GM23338 (cell line): ENCODE measurements at regions not wholly inside any gene's neighbourhood (a gene's known extent, or its start where the extent isn't known, plus 50 kb on each side); places are given as distances from the start of the nearest gene placed in this dataset.

Experiments used
- ETS1 ChIP-seq: IDR thresholded peaks from 2 replicates; pipeline ENCODE4 v1.6.1; 2016; ENCODE audit warnings: antibody characterized with exemption
- EZH2phosphoT487 ChIP-seq: fragments of 200-600 bp; sonication (generic); IDR thresholded peaks from one replicate; pipeline ENCODE4 v1.8.1; 2018; ENCODE audit warnings: antibody characterized with exemption; ENCODE audit not compliant: unreplicated experiment
- JUNB ChIP-seq: IDR thresholded peaks from one replicate; pipeline ENCODE4 v1.6.1; 2016; ENCODE audit warnings: antibody characterized with exemption; ENCODE audit not compliant: unreplicated experiment
- NANOG ChIP-seq: IDR thresholded peaks from 2 replicates; pipeline ENCODE4 v1.6.1; 2016; ENCODE audit warnings: antibody characterized with exemption, borderline replicate concordance
- STAT1 ChIP-seq: IDR thresholded peaks from one replicate; pipeline ENCODE4 v1.6.1; 2016; ENCODE audit warnings: antibody characterized with exemption; ENCODE audit not compliant: unreplicated experiment
- ZNF114 ChIP-seq: fragments of 250-450 bp; sonication (Bioruptor Pico); IDR thresholded peaks from 2 replicates; pipeline ENCODE4 v1.5.0; 2020; ENCODE audit warnings: mild to moderate bottlenecking, moderate library complexity
- TF ChIP-seq, protein P1 (sequence below): fragments of 250-450 bp; sonication (Bioruptor Pico); IDR thresholded peaks from 2 replicates; pipeline ENCODE4 v1.5.0; 2020; ENCODE audit warnings: mild to moderate bottlenecking, moderate library complexity
- TF ChIP-seq, protein P2 (sequence below): IDR thresholded peaks from one replicate; pipeline ENCODE4 v1.6.1; 2018; ENCODE audit warnings: antibody characterized with exemption; ENCODE audit not compliant: unreplicated experiment

DNA sequence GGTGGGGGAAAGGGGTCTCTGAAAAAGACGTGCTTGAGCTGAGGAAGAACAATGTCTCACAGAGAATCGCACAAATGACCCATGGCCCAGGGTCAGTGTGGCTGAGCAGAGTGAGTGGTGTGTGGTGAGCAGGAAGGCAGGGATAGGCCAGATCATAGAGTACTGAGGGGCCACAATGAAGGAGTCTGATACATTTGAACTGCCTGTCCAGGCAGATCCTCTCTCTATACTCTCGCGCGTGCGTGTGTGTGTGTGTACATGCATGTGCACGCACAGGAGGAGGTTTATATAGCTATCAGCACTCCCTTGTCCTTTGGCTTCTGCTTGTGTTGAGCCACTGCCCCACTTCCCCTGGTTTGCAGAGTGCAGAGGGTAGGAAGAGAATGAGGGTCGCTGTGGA is 294.0 kb downstream of the ZNF608 start (continued):
- TF ChIP-seq, protein P1, sequence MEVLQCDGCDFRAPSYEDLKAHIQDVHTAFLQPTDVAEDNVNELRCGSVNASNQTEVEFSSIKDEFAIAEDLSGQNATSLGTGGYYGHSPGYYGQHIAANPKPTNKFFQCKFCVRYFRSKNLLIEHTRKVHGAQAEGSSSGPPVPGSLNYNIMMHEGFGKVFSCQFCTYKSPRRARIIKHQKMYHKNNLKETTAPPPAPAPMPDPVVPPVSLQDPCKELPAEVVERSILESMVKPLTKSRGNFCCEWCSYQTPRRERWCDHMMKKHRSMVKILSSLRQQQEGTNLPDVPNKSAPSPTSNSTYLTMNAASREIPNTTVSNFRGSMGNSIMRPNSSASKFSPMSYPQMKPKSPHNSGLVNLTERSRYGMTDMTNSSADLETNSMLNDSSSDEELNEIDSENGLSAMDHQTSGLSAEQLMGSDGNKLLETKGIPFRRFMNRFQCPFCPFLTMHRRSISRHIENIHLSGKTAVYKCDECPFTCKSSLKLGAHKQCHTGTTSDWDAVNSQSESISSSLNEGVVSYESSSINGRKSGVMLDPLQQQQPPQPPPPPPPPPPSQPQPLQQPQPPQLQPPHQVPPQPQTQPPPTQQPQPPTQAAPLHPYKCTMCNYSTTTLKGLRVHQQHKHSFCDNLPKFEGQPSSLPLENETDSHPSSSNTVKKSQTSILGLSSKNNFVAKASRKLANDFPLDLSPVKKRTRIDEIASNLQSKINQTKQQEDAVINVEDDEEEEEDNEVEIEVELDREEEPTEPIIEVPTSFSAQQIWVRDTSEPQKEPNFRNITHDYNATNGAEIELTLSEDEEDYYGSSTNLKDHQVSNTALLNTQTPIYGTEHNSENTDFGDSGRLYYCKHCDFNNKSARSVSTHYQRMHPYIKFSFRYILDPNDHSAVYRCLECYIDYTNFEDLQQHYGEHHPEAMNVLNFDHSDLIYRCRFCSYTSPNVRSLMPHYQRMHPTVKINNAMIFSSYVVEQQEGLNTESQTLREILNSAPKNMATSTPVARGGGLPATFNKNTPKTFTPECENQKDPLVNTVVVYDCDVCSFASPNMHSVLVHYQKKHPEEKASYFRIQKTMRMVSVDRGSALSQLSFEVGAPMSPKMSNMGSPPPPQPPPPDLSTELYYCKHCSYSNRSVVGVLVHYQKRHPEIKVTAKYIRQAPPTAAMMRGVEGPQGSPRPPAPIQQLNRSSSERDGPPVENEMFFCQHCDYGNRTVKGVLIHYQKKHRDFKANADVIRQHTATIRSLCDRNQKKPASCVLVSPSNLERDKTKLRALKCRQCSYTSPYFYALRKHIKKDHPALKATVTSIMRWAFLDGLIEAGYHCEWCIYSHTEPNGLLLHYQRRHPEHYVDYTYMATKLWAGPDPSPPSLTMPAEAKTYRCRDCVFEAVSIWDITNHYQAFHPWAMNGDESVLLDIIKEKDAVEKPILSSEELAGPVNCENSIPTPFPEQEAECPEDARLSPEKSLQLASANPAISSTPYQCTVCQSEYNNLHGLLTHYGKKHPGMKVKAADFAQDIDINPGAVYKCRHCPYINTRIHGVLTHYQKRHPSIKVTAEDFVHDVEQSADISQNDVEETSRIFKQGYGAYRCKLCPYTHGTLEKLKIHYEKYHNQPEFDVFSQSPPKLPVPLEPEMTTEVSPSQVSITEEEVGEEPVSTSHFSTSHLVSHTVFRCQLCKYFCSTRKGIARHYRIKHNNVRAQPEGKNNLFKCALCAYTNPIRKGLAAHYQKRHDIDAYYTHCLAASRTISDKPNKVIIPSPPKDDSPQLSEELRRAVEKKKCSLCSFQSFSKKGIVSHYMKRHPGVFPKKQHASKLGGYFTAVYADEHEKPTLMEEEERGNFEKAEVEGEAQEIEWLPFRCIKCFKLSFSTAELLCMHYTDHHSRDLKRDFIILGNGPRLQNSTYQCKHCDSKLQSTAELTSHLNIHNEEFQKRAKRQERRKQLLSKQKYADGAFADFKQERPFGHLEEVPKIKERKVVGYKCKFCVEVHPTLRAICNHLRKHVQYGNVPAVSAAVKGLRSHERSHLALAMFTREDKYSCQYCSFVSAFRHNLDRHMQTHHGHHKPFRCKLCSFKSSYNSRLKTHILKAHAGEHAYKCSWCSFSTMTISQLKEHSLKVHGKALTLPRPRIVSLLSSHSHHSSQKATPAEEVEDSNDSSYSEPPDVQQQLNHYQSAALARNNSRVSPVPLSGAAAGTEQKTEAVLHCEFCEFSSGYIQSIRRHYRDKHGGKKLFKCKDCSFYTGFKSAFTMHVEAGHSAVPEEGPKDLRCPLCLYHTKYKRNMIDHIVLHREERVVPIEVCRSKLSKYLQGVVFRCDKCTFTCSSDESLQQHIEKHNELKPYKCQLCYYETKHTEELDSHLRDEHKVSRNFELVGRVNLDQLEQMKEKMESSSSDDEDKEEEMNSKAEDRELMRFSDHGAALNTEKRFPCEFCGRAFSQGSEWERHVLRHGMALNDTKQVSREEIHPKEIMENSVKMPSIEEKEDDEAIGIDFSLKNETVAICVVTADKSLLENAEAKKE (CRISPR knock-in tag) = no peak
- TF ChIP-seq JUNB = no peak
- no peak for TF ChIP-seq ETS1
- TF ChIP-seq NANOG = no peak
- TF ChIP-seq ZNF114 = no peak
- no peak for TF ChIP-seq EZH2phosphoT487
- TF ChIP-seq, protein P2, sequence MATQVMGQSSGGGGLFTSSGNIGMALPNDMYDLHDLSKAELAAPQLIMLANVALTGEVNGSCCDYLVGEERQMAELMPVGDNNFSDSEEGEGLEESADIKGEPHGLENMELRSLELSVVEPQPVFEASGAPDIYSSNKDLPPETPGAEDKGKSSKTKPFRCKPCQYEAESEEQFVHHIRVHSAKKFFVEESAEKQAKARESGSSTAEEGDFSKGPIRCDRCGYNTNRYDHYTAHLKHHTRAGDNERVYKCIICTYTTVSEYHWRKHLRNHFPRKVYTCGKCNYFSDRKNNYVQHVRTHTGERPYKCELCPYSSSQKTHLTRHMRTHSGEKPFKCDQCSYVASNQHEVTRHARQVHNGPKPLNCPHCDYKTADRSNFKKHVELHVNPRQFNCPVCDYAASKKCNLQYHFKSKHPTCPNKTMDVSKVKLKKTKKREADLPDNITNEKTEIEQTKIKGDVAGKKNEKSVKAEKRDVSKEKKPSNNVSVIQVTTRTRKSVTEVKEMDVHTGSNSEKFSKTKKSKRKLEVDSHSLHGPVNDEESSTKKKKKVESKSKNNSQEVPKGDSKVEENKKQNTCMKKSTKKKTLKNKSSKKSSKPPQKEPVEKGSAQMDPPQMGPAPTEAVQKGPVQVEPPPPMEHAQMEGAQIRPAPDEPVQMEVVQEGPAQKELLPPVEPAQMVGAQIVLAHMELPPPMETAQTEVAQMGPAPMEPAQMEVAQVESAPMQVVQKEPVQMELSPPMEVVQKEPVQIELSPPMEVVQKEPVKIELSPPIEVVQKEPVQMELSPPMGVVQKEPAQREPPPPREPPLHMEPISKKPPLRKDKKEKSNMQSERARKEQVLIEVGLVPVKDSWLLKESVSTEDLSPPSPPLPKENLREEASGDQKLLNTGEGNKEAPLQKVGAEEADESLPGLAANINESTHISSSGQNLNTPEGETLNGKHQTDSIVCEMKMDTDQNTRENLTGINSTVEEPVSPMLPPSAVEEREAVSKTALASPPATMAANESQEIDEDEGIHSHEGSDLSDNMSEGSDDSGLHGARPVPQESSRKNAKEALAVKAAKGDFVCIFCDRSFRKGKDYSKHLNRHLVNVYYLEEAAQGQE = no peak
- TF ChIP-seq STAT1 = no peak
